Nephron (organoid): ENCODE measurements at regions not wholly inside any gene's neighbourhood (a gene's known extent, or its start where the extent isn't known, plus 50 kb on each side); places are given as distances from the start of the nearest gene placed in this dataset.

ENCODE experiments used
- H3K27ac Mint-ChIP-seq, 3 experiments: 2 replicates each; pipeline ENCODE4 v1.8.0; 2020; ENCODE audit warnings: mixed read lengths in 3 of 3, mild to moderate bottlenecking in 2 of 3, moderate library complexity in 1 of 3
- H3K27me3 Mint-ChIP-seq: 2 replicates; pipeline ENCODE4 v1.8.0; 2021; ENCODE audit warnings: low read depth, mild to moderate bottlenecking, moderate library complexity, mixed read lengths
- H3K36me3 Mint-ChIP-seq: 2 replicates; pipeline ENCODE4 v1.8.0; 2020; ENCODE audit warnings: low read depth, mixed read lengths
- H3K4me1 Mint-ChIP-seq: 2 replicates; pipeline ENCODE4 v1.8.0; 2020; ENCODE audit warnings: mixed read lengths
- H3K4me3 Mint-ChIP-seq, 3 experiments: 2 replicates each; pipeline ENCODE4 v1.8.0; 2020; ENCODE audit warnings: mild to moderate bottlenecking in 3 of 3, mixed read lengths in 3 of 3, moderate library complexity in 2 of 3
- H3K9me3 Mint-ChIP-seq: 2 replicates; pipeline ENCODE4 v1.8.0; 2020; ENCODE audit warnings: mixed read lengths
- CTCF ChIP-seq, 3 experiments: fragments of 200-600 bp; sonication (generic); IDR thresholded peaks; one replicate each; pipeline ENCODE4 v1.5.0; 2021; ENCODE audit warnings: antibody characterized with exemption in 3 of 3; ENCODE audit not compliant: unreplicated experiment in 3 of 3

DNA sequence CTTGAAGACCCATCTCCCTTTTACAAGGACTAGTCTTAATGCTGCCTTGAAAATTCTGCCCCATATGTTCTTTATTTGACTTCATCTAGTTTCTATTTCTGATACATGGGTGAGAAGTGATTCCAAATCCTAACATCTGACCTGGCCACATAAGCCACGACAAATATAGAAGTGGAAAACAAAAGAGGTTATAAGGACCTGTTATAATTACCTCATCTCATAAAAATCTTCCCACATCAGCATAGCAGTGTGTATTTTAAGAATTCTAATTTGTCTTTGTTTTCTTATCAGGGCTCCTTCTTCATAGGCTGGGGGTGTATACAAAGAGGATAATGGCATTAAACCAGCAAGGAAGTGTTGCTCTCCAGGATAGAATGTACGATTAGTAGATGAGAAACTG lies 1007.4 kb downstream of the TTLL7 start:
- no peak overlapping the region for H3K27ac Mint-ChIP-seq
- TF ChIP-seq CTCF (IDR thresholded peaks at IDR 0.05; ENCODE audit: unreplicated experiment in 3 of 3), result no peak
- no peaks in the 10 kb centered on the region for H3K27me3 Mint-ChIP-seq
- H3K9me3 Mint-ChIP-seq, result peaks cover 2% of the 10 kb centered on the region
- no peak overlapping the region for H3K4me3 Mint-ChIP-seq
- H3K36me3 Mint-ChIP-seq, result no peaks in the 10 kb centered on the region
- H3K4me1 Mint-ChIP-seq, result peaks cover 14% of the 10 kb centered on the region

DNA sequence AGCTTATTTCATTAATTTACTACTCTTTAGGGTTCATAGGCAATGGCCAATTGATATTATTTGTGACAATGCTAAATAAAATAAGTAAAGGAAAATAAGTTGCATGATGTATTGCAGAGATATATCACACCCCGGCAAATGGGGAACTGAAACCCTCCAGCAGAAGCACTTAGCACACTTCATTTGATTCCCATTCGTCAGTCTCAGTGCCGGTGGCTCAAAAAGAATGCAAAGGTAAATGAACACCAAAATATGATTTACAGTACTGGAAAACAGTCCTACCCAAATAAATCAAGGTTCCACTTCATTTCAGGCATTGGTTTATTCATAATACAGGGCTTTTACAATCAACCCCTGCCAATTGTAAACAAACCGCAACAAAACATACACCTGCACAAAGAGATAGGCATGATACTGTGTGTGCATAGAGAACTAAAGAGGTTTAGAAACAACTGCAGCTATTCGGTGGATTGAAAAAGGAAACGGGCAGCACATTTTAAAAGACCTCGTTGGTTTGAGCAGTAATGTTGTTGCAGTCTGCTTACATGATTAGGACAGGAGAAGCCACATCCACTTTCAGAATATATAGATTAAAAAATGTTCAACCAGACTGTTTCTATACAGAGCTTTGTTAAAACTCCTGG lies 1019.2 kb downstream of the TTLL7 start:
- H3K9me3 Mint-ChIP-seq, result no peaks in the 10 kb centered on the region
- no peaks in the 10 kb centered on the region for H3K36me3 Mint-ChIP-seq
- TF ChIP-seq CTCF (IDR thresholded peaks at IDR 0.05; ENCODE audit: unreplicated experiment in 3 of 3), result no peak
- peaks cover 9% of the 10 kb centered on the region for H3K4me1 Mint-ChIP-seq
- no peaks in the 10 kb centered on the region for H3K27me3 Mint-ChIP-seq
- H3K27ac Mint-ChIP-seq, result no peak overlapping the region
- H3K4me3 Mint-ChIP-seq, result no peak overlapping the region

DNA sequence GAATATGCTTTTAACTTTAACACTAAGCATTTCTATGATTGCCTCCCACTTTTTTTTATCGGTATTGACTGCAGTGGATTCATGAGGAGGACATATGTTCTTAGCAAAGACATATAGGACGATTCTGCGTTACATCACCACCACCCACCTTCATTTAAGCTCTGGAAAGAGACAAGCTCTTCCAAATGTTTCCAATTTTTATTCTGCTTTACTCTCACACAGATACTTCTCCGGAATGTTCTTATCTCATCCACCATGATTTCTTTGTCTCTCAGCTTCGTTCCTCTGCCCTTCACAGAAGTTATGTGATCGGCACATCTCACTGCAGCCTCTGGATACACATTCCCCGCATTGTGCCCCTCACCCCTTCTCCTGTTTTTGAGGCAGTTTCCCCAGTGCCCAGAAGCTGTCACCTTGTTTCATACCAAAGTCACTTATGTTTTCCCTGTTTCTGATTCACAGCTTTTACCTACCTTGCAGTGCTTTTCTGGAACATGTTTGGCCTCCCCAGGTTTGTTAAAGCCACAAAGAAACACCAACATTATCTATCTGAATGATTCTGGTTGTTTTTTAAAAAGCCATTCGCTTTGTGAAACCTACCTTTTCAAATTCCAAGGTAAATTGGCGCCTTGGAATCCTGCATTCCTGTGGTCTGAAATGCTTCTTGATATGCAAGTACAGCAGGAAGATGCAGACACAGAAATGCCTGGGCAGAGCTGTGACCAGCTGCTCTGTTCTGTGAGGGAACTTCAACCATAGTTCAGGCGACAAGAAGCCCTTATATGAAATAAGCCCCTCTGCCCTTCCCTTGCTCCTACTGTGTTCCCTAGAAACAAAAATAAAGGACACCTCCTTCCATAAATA lies 1020.2 kb downstream of the TTLL7 start:
- Mint-ChIP-seq H3K36me3 (no peaks in the 10 kb centered on the region), H3K27ac (no peak overlapping the region), H3K9me3 (no peaks in the 10 kb centered on the region), H3K4me1 (peaks cover 9% of the 10 kb centered on the region), H3K27me3 (no peaks in the 10 kb centered on the region), H3K4me3 (no peak overlapping the region)
- TF ChIP-seq CTCF (IDR thresholded peaks at IDR 0.05; ENCODE audit: unreplicated experiment in 3 of 3), result no peak

DNA sequence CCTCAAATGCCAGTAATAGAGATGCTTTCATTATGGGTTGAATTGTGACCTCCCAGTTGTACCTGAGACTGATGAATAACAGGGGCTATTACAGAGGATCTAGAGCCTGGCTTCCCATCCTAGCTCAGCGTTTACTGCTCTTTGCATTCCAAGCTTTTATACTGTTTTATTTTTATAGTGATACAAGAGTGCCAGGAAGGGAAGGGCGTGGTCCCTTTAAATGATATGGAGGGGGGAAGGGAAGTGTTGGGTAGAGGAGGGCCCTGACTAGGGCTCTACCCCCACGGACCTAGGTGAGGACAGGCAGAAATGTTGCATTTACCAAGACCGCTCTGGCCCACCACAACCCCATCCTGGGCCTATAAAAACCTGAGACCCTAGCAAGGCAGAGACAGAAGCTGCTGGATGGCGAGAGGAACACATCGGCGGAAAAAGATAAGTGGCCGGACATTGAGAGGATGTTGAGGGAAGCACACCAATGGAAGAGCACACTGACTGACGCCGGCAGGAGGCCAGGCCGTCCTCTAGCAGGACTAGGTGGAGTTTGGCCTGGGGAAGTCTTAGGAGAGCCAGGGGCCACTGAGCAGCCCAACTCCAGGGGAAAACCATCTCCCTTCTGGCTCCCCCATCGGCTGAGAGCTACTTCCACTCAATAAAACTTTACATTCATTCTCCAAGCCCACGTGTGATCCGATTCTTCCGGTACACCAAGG lies 1025.9 kb downstream of the TTLL7 start:
- no peaks in the 10 kb centered on the region for H3K4me1 Mint-ChIP-seq
- no peak for TF ChIP-seq CTCF (IDR thresholded peaks at IDR 0.05; ENCODE audit: unreplicated experiment in 3 of 3)
- no peaks in the 10 kb centered on the region for H3K36me3 Mint-ChIP-seq
- no peak overlapping the region for H3K4me3 Mint-ChIP-seq
- H3K27ac Mint-ChIP-seq, result no peak overlapping the region
- H3K9me3 Mint-ChIP-seq, result no peaks in the 10 kb centered on the region
- no peaks in the 10 kb centered on the region for H3K27me3 Mint-ChIP-seq

DNA sequence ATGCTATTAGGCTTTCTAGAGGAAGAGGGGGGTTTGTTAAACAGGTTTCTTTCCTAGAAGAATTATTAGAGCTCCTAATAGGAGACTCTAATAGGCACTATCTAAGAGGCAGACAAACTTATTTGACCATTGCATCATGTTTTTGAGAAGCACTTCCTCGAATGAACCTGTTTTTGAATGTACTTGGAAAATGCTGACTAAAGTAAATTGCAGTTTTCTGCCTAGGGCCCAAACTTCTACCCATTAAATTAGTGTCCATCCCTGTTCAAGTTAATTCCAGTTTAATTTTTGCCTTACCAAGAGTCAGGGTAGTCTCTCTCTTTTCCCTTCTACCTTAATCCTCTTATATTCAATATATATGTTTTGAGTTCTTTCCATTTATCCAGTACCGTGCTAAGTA lies 1029.6 kb downstream of the TTLL7 start:
- no peak overlapping the region for H3K4me3 Mint-ChIP-seq
- H3K27me3 Mint-ChIP-seq, result no peaks in the 10 kb centered on the region
- no peaks in the 10 kb centered on the region for H3K4me1 Mint-ChIP-seq
- peaks cover 3% of the 10 kb centered on the region for H3K9me3 Mint-ChIP-seq
- no peak for TF ChIP-seq CTCF (IDR thresholded peaks at IDR 0.05; ENCODE audit: unreplicated experiment in 3 of 3)
- H3K27ac Mint-ChIP-seq, result no peak overlapping the region
- H3K36me3 Mint-ChIP-seq, result no peaks in the 10 kb centered on the region
